ENCODE measurements at regions not wholly inside any gene's neighbourhood (a gene's known extent, or its start where the extent isn't known, plus 50 kb on each side); places are given as distances from the start of the nearest gene placed in this dataset.

DNA sequence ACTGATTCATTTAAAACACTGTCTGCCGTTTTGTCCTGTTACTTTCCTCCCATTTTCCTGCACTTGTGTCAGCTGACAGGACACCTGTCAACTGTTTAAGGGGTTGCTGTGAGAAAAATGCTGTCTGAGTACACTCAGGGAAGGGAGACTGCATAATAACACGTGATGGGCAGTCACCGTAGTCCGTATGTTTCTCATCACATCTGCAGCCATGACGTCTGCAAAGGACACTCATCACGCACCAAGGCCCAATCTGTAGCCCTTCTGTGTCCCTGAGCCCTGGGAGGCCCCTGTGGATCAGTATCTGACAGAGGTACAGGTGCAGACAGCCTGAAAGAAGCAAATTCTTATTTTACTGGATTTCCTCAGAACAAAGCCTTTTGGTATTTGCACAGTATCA, 396.3 kb downstream of the YTHDC2 start:
- TF ChIP-seq, protein P1, sequence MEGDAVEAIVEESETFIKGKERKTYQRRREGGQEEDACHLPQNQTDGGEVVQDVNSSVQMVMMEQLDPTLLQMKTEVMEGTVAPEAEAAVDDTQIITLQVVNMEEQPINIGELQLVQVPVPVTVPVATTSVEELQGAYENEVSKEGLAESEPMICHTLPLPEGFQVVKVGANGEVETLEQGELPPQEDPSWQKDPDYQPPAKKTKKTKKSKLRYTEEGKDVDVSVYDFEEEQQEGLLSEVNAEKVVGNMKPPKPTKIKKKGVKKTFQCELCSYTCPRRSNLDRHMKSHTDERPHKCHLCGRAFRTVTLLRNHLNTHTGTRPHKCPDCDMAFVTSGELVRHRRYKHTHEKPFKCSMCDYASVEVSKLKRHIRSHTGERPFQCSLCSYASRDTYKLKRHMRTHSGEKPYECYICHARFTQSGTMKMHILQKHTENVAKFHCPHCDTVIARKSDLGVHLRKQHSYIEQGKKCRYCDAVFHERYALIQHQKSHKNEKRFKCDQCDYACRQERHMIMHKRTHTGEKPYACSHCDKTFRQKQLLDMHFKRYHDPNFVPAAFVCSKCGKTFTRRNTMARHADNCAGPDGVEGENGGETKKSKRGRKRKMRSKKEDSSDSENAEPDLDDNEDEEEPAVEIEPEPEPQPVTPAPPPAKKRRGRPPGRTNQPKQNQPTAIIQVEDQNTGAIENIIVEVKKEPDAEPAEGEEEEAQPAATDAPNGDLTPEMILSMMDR (IDR thresholded peaks at IDR 0.05; ENCODE audit: low read depth, low read length), result no peak
- no peak for TF ChIP-seq EZH2phosphoT487 (IDR thresholded peaks at IDR 0.05; ENCODE audit: low read depth)
